Activated CD4-positive, alpha-beta memory T cell treated with anti-CD3 and anti-CD28 coated beads, Interleukin-2, amount 10 ng/mL, durations not matched to agents 7 days and 5 days (primary cell): ENCODE measurements at regions not wholly inside any gene's neighbourhood (a gene's known extent, or its start where the extent isn't known, plus 50 kb on each side); places are given as distances from the start of the nearest gene placed in this dataset.
"Not testable (repeated sequence)": the region's sequence is repeated elsewhere in the genome, so short reads cannot be mapped to it uniquely, and the experiment has no call there.

ENCODE experiments used
- CTCF ChIA-PET: fragments of 350-600 bp; sonication (Branson Sonifier 250); formaldehyde crosslinking; loops from one replicate; lab custom pipeline; 2021; ENCODE audit warnings: antibody characterized with exemption, inconsistent platforms; lab: Charles Lee
- POLR2A ChIA-PET: fragments of 350-600 bp; sonication (Branson Sonifier 250); formaldehyde crosslinking; loops from one replicate; lab custom pipeline; 2021; ENCODE audit warnings: antibody characterized with exemption; lab: Charles Lee
- DNase-seq: peaks from one replicate; pipeline ENCODE4 v3.0.0-alpha.2; 2020
- H3K27ac Mint-ChIP-seq: one replicate; pipeline ENCODE4 v1.8.0; 2021; ENCODE audit warnings: mild to moderate bottlenecking, mixed read lengths
- H3K27me3 Mint-ChIP-seq: one replicate; pipeline ENCODE4 v1.8.0; 2021; ENCODE audit warnings: mixed read lengths
- H3K36me3 Mint-ChIP-seq: one replicate; pipeline ENCODE4 v1.8.0; 2021; ENCODE audit warnings: low read depth, mixed read lengths
- H3K4me1 Mint-ChIP-seq: one replicate; pipeline ENCODE4 v1.8.0; 2021; ENCODE audit warnings: mixed read lengths
- H3K4me3 Mint-ChIP-seq: one replicate; pipeline ENCODE4 v1.8.0; 2021; ENCODE audit warnings: mild to moderate bottlenecking, mixed read lengths
- H3K9me3 Mint-ChIP-seq: one replicate; pipeline ENCODE4 v1.8.0; 2021; ENCODE audit warnings: mixed read lengths

GRCh38 chr15:58309963-58310928 lies 121.5 kb upstream of the LIPC start:
- H3K36me3 Mint-ChIP-seq, result peaks cover under 1% of the 10 kb centered on the region

GRCh38 chr15:58311556-58311955 lies 120.2 kb upstream of the LIPC start:
- Mint-ChIP-seq H3K27me3 (no peaks in the 10 kb centered on the region), H3K4me1 (peaks cover 32% of the 10 kb centered on the region), H3K36me3 (peaks cover 2% of the 10 kb centered on the region), H3K9me3 (peaks cover 8% of the 10 kb centered on the region), H3K4me3 (no peak overlapping the region), H3K27ac (no peak overlapping the region)
- DNase-seq, result no peak
- ChIA-PET POLR2A (no interaction called here), CTCF (no interaction called here)

More at GRCh38 chr15:58309963-58310928, 121.5 kb upstream of the LIPC start:
- Mint-ChIP-seq H3K4me1 (peaks cover 24% of the 10 kb centered on the region), H3K27ac (no peak overlapping the region), H3K9me3 (peaks cover 6% of the 10 kb centered on the region), H3K27me3 (no peaks in the 10 kb centered on the region), H3K4me3 (no peak overlapping the region)
- no peak for DNase-seq
- CTCF ChIA-PET, result no interaction called here
- POLR2A ChIA-PET, result no interaction called here

- peaks cover 27% of the 10 kb centered on the region for H3K4me1 Mint-ChIP-seq
- H3K36me3 Mint-ChIP-seq, result peaks cover 4% of the 10 kb centered on the region
- H3K27ac Mint-ChIP-seq, result no peak overlapping the region
- ChIA-PET POLR2A (no interaction called here), CTCF (no interaction called here)
- no peaks in the 10 kb centered on the region for H3K27me3 Mint-ChIP-seq
- no peak for DNase-seq
- H3K4me3 Mint-ChIP-seq, result no peak overlapping the region
- peaks cover 12% of the 10 kb centered on the region for H3K9me3 Mint-ChIP-seq
These were observed 119.8 kb upstream of the LIPC start for GRCh38 chr15:58312031-58312430.

- no peaks in the 10 kb centered on the region for H3K27me3 Mint-ChIP-seq
- DNase-seq, result no peak
- CTCF ChIA-PET, result no interaction called here
- no peak overlapping the region for H3K4me3 Mint-ChIP-seq
- no peak overlapping the region for H3K27ac Mint-ChIP-seq
- H3K9me3 Mint-ChIP-seq, result peaks cover 15% of the 10 kb centered on the region
- POLR2A ChIA-PET, result no interaction called here
- H3K36me3 Mint-ChIP-seq, result peaks cover 9% of the 10 kb centered on the region
- H3K4me1 Mint-ChIP-seq, result peaks cover 27% of the 10 kb centered on the region
These were observed 118.5 kb upstream of the LIPC start for GRCh38 chr15:58313304-58313703.

- H3K27ac Mint-ChIP-seq, result peak overlapping the region; percentile 81
- H3K36me3 Mint-ChIP-seq, result peaks cover 9% of the 10 kb centered on the region
- ChIA-PET POLR2A (no interaction called here), CTCF (interaction anchor here (0.6 to 1.2 kb wide), 3 partner anchors 12 to 457 kb away, joined by 3 to 5 read pairs (median 3); partner anchors contain the start of gene MINDY2)
- no peak for DNase-seq
- H3K27me3 Mint-ChIP-seq, result no peaks in the 10 kb centered on the region
- peaks cover 27% of the 10 kb centered on the region for H3K4me1 Mint-ChIP-seq
- no peak overlapping the region for H3K4me3 Mint-ChIP-seq
- H3K9me3 Mint-ChIP-seq, result peaks cover 15% of the 10 kb centered on the region
These were observed 117.8 kb upstream of the LIPC start for GRCh38 chr15:58313810-58314592.

- ChIA-PET CTCF (interaction anchor here (0.6 to 1.2 kb wide), 3 partner anchors 13 to 456 kb away, joined by 3 to 5 read pairs (median 3); partner anchors contain the start of gene MINDY2), POLR2A (no interaction called here)
- H3K4me3 Mint-ChIP-seq, result no peak overlapping the region
- peaks cover 27% of the 10 kb centered on the region for H3K4me1 Mint-ChIP-seq
- H3K27me3 Mint-ChIP-seq, result no peaks in the 10 kb centered on the region
- DNase-seq, result no peak
- peaks cover 9% of the 10 kb centered on the region for H3K36me3 Mint-ChIP-seq
- peaks cover 15% of the 10 kb centered on the region for H3K9me3 Mint-ChIP-seq
- H3K27ac Mint-ChIP-seq, result peak overlapping the region; percentile 81
These were observed 117.1 kb upstream of the LIPC start for GRCh38 chr15:58314593-58315216.

GRCh38 chr15:58318517-58318916 lies 113.3 kb upstream of the LIPC start:
- H3K4me1 Mint-ChIP-seq, result peaks cover 23% of the 10 kb centered on the region
- ChIA-PET CTCF (interaction anchor here (1.6 kb wide), 1 partner anchor 11 kb away, joined by 5 read pairs; no protein-coding TSS in a partner anchor), POLR2A (no interaction called here)
- H3K4me3 Mint-ChIP-seq, result no peak overlapping the region
- H3K27ac Mint-ChIP-seq, result no peak overlapping the region
- peaks cover 15% of the 10 kb centered on the region for H3K9me3 Mint-ChIP-seq
- peaks cover 2% of the 10 kb centered on the region for H3K27me3 Mint-ChIP-seq
- peaks cover 9% of the 10 kb centered on the region for H3K36me3 Mint-ChIP-seq
- no peak for DNase-seq

- DNase-seq, result no peak
- H3K4me3 Mint-ChIP-seq, result no peak overlapping the region
- peaks cover under 1% of the 10 kb centered on the region for H3K4me1 Mint-ChIP-seq
- H3K36me3 Mint-ChIP-seq, result peaks cover 9% of the 10 kb centered on the region
- CTCF ChIA-PET, result no interaction called here
- no peak overlapping the region for H3K27ac Mint-ChIP-seq
- peaks cover 8% of the 10 kb centered on the region for H3K9me3 Mint-ChIP-seq
- peaks cover 20% of the 10 kb centered on the region for H3K27me3 Mint-ChIP-seq
- POLR2A ChIA-PET, result interaction anchor here (1.2 kb wide), 1 partner anchor 153 kb away, joined by 5 read pairs; no protein-coding TSS in a partner anchor
These were observed 110.8 kb upstream of the LIPC start for GRCh38 chr15:58321034-58321433.

GRCh38 chr15:58322253-58322652 lies 109.5 kb upstream of the LIPC start:
- CTCF ChIA-PET, result no interaction called here
- POLR2A ChIA-PET, result no interaction called here
- H3K36me3 Mint-ChIP-seq, result peaks cover 5% of the 10 kb centered on the region
- H3K9me3 Mint-ChIP-seq, result peaks cover 3% of the 10 kb centered on the region
- no peaks in the 10 kb centered on the region for H3K4me1 Mint-ChIP-seq
- H3K27me3 Mint-ChIP-seq, result peaks cover 25% of the 10 kb centered on the region
- H3K4me3 Mint-ChIP-seq, result no peak overlapping the region
- DNase-seq, result no peak
- H3K27ac Mint-ChIP-seq, result no peak overlapping the region

- H3K36me3 Mint-ChIP-seq, H3K4me3 Mint-ChIP-seq, H3K27ac Mint-ChIP-seq, CTCF ChIA-PET, H3K4me1 Mint-ChIP-seq, DNase-seq, H3K9me3 Mint-ChIP-seq: not testable (repeated sequence)
- peaks cover 25% of the 10 kb centered on the region for H3K27me3 Mint-ChIP-seq
- POLR2A ChIA-PET, result interaction anchor here (1.6 kb wide), 1 partner anchor 9 kb away, joined by 5 read pairs; no protein-coding TSS in a partner anchor
These were observed 108.5 kb upstream of the LIPC start for GRCh38 chr15:58323321-58323720.

GRCh38 chr15:58324533-58324932 lies 107.3 kb upstream of the LIPC start:
- Mint-ChIP-seq H3K27me3 (peaks cover 25% of the 10 kb centered on the region), H3K4me3 (no peak overlapping the region), H3K4me1 (no peaks in the 10 kb centered on the region), H3K36me3 (peaks cover 2% of the 10 kb centered on the region), H3K9me3 (peaks cover 2% of the 10 kb centered on the region), H3K27ac (no peak overlapping the region)
- ChIA-PET CTCF (no interaction called here), POLR2A (interaction anchor here (1.6 kb wide), 1 partner anchor 8 kb away, joined by 5 read pairs; no protein-coding TSS in a partner anchor)
- DNase-seq, result no peak

- CTCF ChIA-PET, result no interaction called here
- peaks cover 2% of the 10 kb centered on the region for H3K36me3 Mint-ChIP-seq
- no peak overlapping the region for H3K27ac Mint-ChIP-seq
- H3K4me1 Mint-ChIP-seq, result peaks cover 28% of the 10 kb centered on the region
- no peak for DNase-seq
- peaks cover 24% of the 10 kb centered on the region for H3K27me3 Mint-ChIP-seq
- H3K9me3 Mint-ChIP-seq, result peaks cover 2% of the 10 kb centered on the region
- POLR2A ChIA-PET, result no interaction called here
- H3K4me3 Mint-ChIP-seq, result no peak overlapping the region
These were observed 103.8 kb upstream of the LIPC start for GRCh38 chr15:58327958-58328357.
